ENCODE measurements at regions not wholly inside any gene's neighbourhood (a gene's known extent, or its start where the extent isn't known, plus 50 kb on each side); places are given as distances from the start of the nearest gene placed in this dataset.
"Not testable (repeated sequence)": the region's sequence is repeated elsewhere in the genome, so short reads cannot be mapped to it uniquely, and the experiment has no call there.

- DNase-seq, result peak; percentile 26 to 31
Observed at GRCh38 chr1:221263831-221264767, 384.9 kb downstream of the HLX start.

GRCh38 chr1:221264848-221265247 lies 385.6 kb downstream of the HLX start:
- DNase-seq, result no peak

- no peak for DNase-seq
Observed at GRCh38 chr1:221268295-221268694, 389.1 kb downstream of the HLX start.

GRCh38 chr1:221271701-221272100 lies 392.5 kb downstream of the HLX start:
- DNase-seq, result no peak

GRCh38 chr1:221272940-221273339 lies 393.7 kb downstream of the HLX start:
- no peak for DNase-seq

- DNase-seq, result no peak
Observed at GRCh38 chr1:221274373-221274772, 395.1 kb downstream of the HLX start.

- DNase-seq, result no peak
Observed at GRCh38 chr1:221276896-221277409, 397.7 kb downstream of the HLX start.

- no peak for DNase-seq
Observed at GRCh38 chr1:221279146-221279545, 399.9 kb downstream of the HLX start.

GRCh38 chr1:221283532-221283931 lies 404.3 kb downstream of the HLX start:
- no peak for DNase-seq

- no peak for DNase-seq
Observed at GRCh38 chr1:221284028-221284427, 404.8 kb downstream of the HLX start.

GRCh38 chr1:221284991-221285390 lies 405.7 kb downstream of the HLX start:
- not testable (repeated sequence) for DNase-seq

GRCh38 chr1:221285458-221286210 lies 406.4 kb downstream of the HLX start:
- not testable (repeated sequence) for DNase-seq

GRCh38 chr1:221286399-221286798 lies 407.2 kb downstream of the HLX start:
- no peak for DNase-seq

- no peak for DNase-seq
Observed at GRCh38 chr1:221289103-221289502, 409.9 kb downstream of the HLX start.

GRCh38 chr1:221290669-221291068 lies 411.4 kb downstream of the HLX start:
- DNase-seq, result no peak

- no peak for DNase-seq
Observed at GRCh38 chr1:221291113-221291512, 411.9 kb downstream of the HLX start.

- no peak for DNase-seq
Observed at GRCh38 chr1:221292652-221293051, 413.4 kb downstream of the HLX start.

- DNase-seq, result no peak
Observed at GRCh38 chr1:221294242-221294641, 415.0 kb downstream of the HLX start.

- no peak for DNase-seq
Observed at GRCh38 chr1:221302357-221302756, 423.1 kb downstream of the HLX start.

- DNase-seq, result no peak
Observed at GRCh38 chr1:221302810-221303209, 423.6 kb downstream of the HLX start.

- no peak for DNase-seq
Observed at GRCh38 chr1:221303623-221304022, 424.4 kb downstream of the HLX start.

GRCh38 chr1:221306239-221306638 lies 427.0 kb downstream of the HLX start:
- no peak for DNase-seq

All from CD4-positive, alpha-beta T cell treated with Interleukin-4 for 1 hour (primary cell).